ENCODE measurements at regions not wholly inside any gene's neighbourhood (a gene's known extent, or its start where the extent isn't known, plus 50 kb on each side); places are given as distances from the start of the nearest gene placed in this dataset.

DNA sequence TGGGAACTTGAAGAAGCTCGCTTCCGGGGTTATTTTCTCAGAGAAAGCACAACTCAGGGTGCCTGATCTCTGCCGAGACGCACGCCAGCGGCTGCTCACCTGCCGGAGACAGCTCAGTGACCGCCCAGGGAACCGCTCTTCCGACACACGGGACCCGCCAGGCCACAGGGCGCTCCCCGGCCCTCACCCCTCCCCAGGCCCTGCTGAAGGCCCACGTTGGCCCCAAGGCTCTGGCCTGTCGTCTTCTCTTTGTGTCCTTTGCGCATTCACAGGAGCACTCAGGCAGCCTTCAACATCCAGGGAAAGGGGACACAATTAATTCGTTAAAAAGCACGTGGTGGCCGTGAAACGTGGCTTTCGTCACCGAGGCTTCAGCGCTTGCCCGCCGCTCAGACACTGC, 276.3 kb upstream of the SALL3 start:
- DNase-seq (ENCODE audit: low spot score): no peak
- Mint-ChIP-seq H3K27ac (no peak overlapping the region), H3K36me3 (ENCODE audit: low read depth) (no peaks in the 10 kb centered on the region), H3K9me3 (peaks cover 18% of the 10 kb centered on the region), H3K4me3 (ENCODE audit: low read depth) (no peak overlapping the region), H3K27me3 (ENCODE audit: low read depth) (no peaks in the 10 kb centered on the region), H3K4me1 (ENCODE audit: low read depth) (no peaks in the 10 kb centered on the region)
- intact Hi-C loops (cut with micrococcal nuclease): no loop called here

DNA sequence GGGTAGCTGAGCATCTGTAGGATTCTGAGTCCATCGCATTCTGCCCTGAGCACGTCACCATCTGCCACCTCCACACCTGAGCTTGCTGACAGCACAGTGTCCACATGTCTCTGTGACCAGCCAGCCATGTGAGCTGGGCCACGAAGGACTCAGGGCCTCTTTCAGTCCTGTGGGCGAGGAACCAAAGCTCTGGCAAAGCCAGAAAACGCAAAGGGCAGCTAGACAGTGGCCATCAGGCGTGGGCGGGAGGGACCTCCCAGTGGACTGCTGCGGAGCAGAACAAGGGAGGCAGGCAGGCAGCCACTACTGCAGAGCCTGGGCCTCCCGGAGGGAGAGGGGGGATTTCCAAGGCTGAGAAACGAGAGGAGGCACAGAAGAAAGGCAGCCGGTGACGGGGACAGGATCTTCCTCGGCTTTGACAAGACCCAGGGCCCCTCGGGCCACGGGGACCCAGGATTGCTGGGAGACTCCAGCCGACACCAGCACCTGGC, 274.6 kb upstream of the SALL3 start:
- H3K27ac Mint-ChIP-seq: no peak overlapping the region
- peaks cover 27% of the 10 kb centered on the region for H3K9me3 Mint-ChIP-seq
- DNase-seq (ENCODE audit: low spot score): no peak
- H3K36me3 Mint-ChIP-seq (ENCODE audit: low read depth): no peaks in the 10 kb centered on the region
- H3K4me1 Mint-ChIP-seq (ENCODE audit: low read depth): no peaks in the 10 kb centered on the region
- no peak overlapping the region for H3K4me3 Mint-ChIP-seq (ENCODE audit: low read depth)
- H3K27me3 Mint-ChIP-seq (ENCODE audit: low read depth): no peaks in the 10 kb centered on the region
- intact Hi-C loops (cut with micrococcal nuclease): no loop called here

DNA sequence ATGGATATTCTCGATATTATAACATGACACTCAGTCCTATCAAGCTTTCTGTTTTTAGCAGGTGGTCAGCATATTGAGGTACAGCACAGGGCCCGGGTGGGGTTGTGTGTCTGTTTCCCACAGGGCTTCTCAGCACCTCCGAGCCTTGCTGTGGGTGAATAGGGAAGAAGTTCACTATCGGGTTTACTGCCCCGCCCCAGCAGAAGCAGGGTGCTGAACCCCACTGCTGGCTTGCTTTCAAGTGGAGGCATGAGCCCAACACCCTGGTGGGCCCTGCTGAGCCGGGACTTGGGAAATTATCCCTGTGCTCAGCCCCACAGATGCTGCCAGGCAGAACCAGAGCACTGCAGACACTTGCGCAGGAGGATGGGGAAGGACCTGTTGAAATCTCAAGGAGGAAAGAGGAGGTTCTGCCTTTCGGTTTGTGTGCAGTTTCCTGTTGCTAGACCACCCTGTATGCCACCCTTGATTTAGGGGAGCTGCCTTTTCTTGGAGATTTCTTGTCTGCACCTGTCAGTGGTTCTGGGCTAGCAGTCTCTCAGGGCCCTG, 270.3 kb upstream of the SALL3 start:
- Mint-ChIP-seq H3K27me3 (ENCODE audit: low read depth) (no peaks in the 10 kb centered on the region), H3K27ac (no peak overlapping the region), H3K4me1 (ENCODE audit: low read depth) (no peaks in the 10 kb centered on the region), H3K9me3 (peaks cover 20% of the 10 kb centered on the region), H3K4me3 (ENCODE audit: low read depth) (no peak overlapping the region), H3K36me3 (ENCODE audit: low read depth) (no peaks in the 10 kb centered on the region)
- no peak for DNase-seq (ENCODE audit: low spot score)
- intact Hi-C loops (cut with micrococcal nuclease): no loop called here

DNA sequence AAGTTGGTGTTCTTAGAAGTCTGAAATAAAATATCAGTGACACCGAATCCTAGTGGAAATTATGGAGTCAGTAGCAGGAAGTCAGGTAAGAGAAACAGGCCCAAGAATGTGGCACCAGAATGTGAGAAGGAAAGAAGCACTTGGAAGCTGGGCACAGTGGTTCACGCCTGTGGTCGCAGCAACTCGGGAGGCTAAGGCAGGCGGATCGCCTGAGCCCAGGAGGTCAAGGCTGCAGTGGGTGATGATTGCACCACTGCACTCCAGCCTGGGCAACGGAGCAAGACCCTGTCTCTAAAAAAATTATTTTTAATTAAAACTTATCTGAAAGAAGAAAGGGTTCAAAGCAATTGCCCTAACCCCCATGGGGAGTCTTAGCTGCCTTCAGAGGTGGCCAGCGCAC, 268.3 kb upstream of the SALL3 start:
- Mint-ChIP-seq H3K9me3 (peaks cover 16% of the 10 kb centered on the region), H3K4me1 (ENCODE audit: low read depth) (no peaks in the 10 kb centered on the region), H3K27me3 (ENCODE audit: low read depth) (no peaks in the 10 kb centered on the region), H3K36me3 (ENCODE audit: low read depth) (no peaks in the 10 kb centered on the region), H3K27ac (no peak overlapping the region), H3K4me3 (ENCODE audit: low read depth) (no peak overlapping the region)
- DNase-seq (ENCODE audit: low spot score): no peak
- intact Hi-C loops (cut with micrococcal nuclease): no loop called here

DNA sequence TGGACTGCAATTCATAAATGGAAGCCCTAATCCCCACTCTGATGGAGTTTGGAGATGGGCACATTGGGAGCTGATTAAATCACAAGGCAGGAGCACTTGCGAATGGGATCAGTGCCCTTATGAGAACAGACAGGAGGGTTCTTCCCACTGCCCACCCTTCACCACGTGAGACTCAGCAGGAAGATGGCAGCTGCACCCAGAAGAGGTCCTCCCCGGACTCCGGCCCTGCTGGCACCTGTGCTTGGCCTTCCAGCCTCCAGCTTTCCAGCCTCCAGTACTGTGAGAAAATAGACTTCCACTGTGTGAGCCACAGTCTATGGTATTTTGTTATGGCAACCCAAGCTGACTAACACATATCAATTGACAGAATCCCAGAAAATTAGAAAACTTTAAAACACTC, 267.6 kb upstream of the SALL3 start:
- Mint-ChIP-seq H3K27me3 (ENCODE audit: low read depth) (no peaks in the 10 kb centered on the region), H3K9me3 (peaks cover 16% of the 10 kb centered on the region), H3K36me3 (ENCODE audit: low read depth) (no peaks in the 10 kb centered on the region), H3K4me3 (ENCODE audit: low read depth) (no peak overlapping the region), H3K4me1 (ENCODE audit: low read depth) (no peaks in the 10 kb centered on the region), H3K27ac (no peak overlapping the region)
- intact Hi-C loops (cut with micrococcal nuclease): no loop called here
- no peak for DNase-seq (ENCODE audit: low spot score)

DNA sequence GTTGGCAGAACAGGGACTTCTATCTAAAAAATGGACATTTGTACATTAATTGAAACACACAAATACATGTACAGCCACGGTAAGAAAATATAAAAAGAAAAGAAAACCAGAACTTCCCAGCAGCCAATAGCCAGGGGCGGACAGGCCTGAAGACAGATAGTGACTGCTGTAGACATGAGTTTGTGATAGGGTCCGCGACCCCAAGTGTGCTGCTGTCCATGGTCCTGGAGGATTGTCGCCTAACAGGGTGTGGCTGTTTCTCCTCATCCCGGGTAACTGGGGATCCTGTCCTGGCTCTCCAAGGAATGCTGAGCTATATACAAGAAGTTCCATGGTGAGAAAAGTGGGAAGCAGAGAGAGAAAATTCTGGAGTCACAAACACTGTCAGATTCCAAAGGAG, 266.5 kb upstream of the SALL3 start:
- Mint-ChIP-seq H3K4me1 (ENCODE audit: low read depth) (no peaks in the 10 kb centered on the region), H3K4me3 (ENCODE audit: low read depth) (no peak overlapping the region), H3K9me3 (peaks cover 11% of the 10 kb centered on the region), H3K27ac (no peak overlapping the region), H3K27me3 (ENCODE audit: low read depth) (no peaks in the 10 kb centered on the region), H3K36me3 (ENCODE audit: low read depth) (no peaks in the 10 kb centered on the region)
- intact Hi-C loops (cut with micrococcal nuclease): no loop called here
- DNase-seq (ENCODE audit: low spot score): no peak

DNA sequence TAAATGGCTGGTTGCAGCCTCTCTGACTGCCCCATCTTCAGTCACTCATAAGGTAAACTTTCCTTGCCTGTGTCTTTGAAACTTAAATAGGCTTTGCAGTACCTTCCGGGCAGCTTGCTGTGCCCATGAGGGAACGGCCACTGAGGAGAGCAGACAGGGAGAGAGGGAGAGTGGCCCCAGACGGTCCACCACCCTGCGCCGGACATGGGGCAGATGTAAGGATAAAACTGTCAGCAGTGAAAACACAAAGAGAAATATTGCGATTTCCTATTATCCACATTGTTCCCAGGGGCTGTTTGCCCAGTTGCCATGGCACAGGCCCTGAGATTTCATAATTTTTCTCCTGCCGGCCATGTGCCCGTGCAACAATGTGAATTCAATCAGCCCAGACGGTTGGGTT, 265.9 kb upstream of the SALL3 start:
- H3K4me3 Mint-ChIP-seq (ENCODE audit: low read depth): no peak overlapping the region
- no peaks in the 10 kb centered on the region for H3K27me3 Mint-ChIP-seq (ENCODE audit: low read depth)
- intact Hi-C loops (cut with micrococcal nuclease): no loop called here
- H3K9me3 Mint-ChIP-seq: peaks cover 5% of the 10 kb centered on the region
- H3K27ac Mint-ChIP-seq: no peak overlapping the region
- no peak for DNase-seq (ENCODE audit: low spot score)
- no peaks in the 10 kb centered on the region for H3K36me3 Mint-ChIP-seq (ENCODE audit: low read depth)
- no peaks in the 10 kb centered on the region for H3K4me1 Mint-ChIP-seq (ENCODE audit: low read depth)

DNA sequence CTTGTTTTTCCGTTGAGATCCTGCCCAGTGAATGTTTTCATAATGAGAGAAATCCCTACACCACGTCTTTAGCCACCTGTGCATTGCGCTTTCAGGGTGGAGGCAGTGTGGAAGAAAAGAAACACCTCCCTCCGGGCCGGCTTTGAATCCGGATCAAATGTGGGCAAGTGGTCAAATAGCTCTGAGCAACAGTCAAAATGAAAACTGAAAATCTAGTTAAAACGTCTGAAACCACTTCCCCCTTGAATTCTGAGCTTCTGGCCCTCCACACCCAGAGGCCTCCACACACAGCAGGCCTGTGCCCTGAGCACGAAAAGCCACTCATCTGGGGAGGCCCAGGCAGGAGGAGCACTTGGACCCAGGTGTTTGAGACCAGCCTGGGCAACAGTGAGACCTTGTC, 263.6 kb upstream of the SALL3 start:
- no peak overlapping the region for H3K4me3 Mint-ChIP-seq (ENCODE audit: low read depth)

DNA sequence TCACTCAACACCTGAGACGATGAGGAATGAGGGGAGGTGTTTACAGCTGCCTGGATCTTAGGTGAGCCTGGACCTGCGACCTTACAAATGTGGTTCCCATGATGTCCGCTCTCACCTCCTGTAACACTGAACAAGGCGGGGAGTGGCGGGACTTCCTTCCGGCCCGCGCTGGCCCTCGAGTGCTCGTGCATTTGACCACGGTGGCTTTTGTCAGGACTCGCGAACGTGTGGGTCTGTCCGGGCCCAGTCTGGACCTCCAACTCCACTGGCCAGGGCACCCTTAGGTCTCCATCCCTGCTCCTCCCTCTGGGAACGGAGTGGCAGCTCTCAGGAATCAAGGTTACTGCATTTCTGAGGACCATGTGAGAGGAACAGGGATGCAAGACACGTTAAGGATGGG, 263.0 kb upstream of the SALL3 start:
- no peaks in the 10 kb centered on the region for H3K36me3 Mint-ChIP-seq (ENCODE audit: low read depth)
- DNase-seq (ENCODE audit: low spot score): no peak
- no peaks in the 10 kb centered on the region for H3K4me1 Mint-ChIP-seq (ENCODE audit: low read depth)
- H3K27me3 Mint-ChIP-seq (ENCODE audit: low read depth): peaks cover 2% of the 10 kb centered on the region
- H3K9me3 Mint-ChIP-seq: no peaks in the 10 kb centered on the region
- no peak overlapping the region for H3K4me3 Mint-ChIP-seq (ENCODE audit: low read depth)
- no peak overlapping the region for H3K27ac Mint-ChIP-seq
- intact Hi-C loops (cut with micrococcal nuclease): no loop called here

More for the DNA sequence above, 263.6 kb upstream of the SALL3 start:
- no peak for DNase-seq (ENCODE audit: low spot score)
- Mint-ChIP-seq H3K9me3 (no peaks in the 10 kb centered on the region), H3K27ac (no peak overlapping the region), H3K36me3 (ENCODE audit: low read depth) (no peaks in the 10 kb centered on the region), H3K27me3 (ENCODE audit: low read depth) (no peaks in the 10 kb centered on the region), H3K4me1 (ENCODE audit: low read depth) (no peaks in the 10 kb centered on the region)
- intact Hi-C loops (cut with micrococcal nuclease): no loop called here

DNA sequence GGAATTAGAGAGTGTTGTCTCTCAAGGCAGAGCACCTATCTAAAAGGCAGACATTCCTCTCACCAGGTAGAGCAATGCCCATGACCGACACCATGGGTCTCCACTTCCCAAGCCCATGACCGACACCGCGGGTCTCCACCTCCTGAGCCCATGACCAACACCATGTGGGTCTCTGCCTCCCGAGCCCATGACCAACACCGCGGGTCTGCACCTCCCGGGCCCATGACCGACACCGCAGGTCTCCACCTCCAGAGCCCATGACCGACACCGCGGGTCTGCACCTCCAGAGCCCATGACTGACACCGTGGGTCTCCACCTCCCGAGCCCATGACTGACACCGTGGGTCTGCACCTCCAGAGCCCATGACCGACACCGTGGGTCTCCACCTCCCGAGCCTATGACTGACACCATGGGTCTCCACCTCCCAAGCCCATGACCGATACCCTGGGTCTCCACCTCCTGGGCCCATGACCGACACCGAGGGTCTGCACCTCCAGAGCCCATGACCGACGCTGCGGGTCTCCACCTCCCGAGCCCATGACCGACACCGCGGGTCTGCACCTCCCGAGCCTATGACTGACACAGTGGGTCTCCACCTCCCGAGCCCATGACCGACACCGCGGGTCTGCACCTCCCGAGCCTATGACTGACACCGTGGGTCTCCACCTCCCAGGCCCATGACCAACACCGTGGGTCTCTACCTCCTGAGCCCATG, 262.4 kb upstream of the SALL3 start:
- no peak overlapping the region for H3K4me3 Mint-ChIP-seq (ENCODE audit: low read depth)
- no peaks in the 10 kb centered on the region for H3K4me1 Mint-ChIP-seq (ENCODE audit: low read depth)
- intact Hi-C loops (cut with micrococcal nuclease): no loop called here

DNA sequence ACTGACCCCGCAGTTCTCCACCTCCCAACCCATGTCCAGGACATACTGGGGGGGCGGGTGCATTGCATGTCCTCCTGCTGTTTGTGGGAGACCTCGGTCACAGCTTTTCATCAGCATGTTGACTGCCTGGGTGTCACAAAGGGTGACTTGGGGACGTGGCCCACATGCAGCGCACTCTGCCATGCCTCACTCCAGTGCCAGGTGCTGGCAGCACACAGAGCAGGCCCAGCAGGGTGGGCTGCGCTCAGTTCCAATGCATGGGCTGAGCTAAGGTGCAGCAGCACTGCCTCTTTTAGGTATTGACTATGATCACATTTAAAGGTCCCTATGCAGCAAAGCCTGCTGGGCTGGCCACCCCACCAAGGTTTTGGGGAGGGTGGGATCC, 261.9 kb upstream of the SALL3 start:
- Mint-ChIP-seq H3K4me3 (ENCODE audit: low read depth) (no peak overlapping the region), H3K27me3 (ENCODE audit: low read depth) (peaks cover 6% of the 10 kb centered on the region), H3K27ac (no peak overlapping the region), H3K36me3 (ENCODE audit: low read depth) (no peaks in the 10 kb centered on the region), H3K9me3 (no peaks in the 10 kb centered on the region), H3K4me1 (ENCODE audit: low read depth) (no peaks in the 10 kb centered on the region)
- intact Hi-C loops (cut with micrococcal nuclease): no loop called here
- no peak for DNase-seq (ENCODE audit: low spot score)

More for the DNA sequence above, 262.4 kb upstream of the SALL3 start:
- Mint-ChIP-seq H3K9me3 (no peaks in the 10 kb centered on the region), H3K27ac (no peak overlapping the region), H3K36me3 (ENCODE audit: low read depth) (no peaks in the 10 kb centered on the region), H3K27me3 (ENCODE audit: low read depth) (peaks cover 6% of the 10 kb centered on the region)
- no peak for DNase-seq (ENCODE audit: low spot score)

DNA sequence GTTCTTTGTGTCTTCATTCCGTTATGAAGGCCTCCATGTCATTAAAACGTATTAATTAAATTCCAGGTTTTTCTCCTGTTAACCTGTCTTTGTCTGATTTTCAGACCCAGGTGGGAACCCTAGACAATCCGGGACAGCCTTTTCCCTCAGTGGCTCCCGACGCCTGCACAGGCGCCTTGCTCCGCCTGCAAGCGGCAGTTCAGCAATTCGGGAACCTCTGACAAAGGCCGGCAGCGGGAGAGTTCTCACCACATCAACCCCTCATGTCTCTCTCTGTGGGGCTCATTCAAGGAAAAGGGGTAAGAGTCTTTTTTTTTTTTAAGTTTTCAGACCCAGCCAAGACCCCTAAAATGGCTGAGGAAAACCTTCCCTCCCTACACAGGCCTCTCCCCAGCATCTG, 259.8 kb upstream of the SALL3 start:
- no peak overlapping the region for H3K4me3 Mint-ChIP-seq (ENCODE audit: low read depth)
- no peaks in the 10 kb centered on the region for H3K36me3 Mint-ChIP-seq (ENCODE audit: low read depth)
- H3K27me3 Mint-ChIP-seq (ENCODE audit: low read depth): peaks cover 6% of the 10 kb centered on the region
- no peaks in the 10 kb centered on the region for H3K4me1 Mint-ChIP-seq (ENCODE audit: low read depth)
- H3K9me3 Mint-ChIP-seq: no peaks in the 10 kb centered on the region
- DNase-seq (ENCODE audit: low spot score): no peak
- intact Hi-C loops (cut with micrococcal nuclease): no loop called here
- H3K27ac Mint-ChIP-seq: no peak overlapping the region

DNA sequence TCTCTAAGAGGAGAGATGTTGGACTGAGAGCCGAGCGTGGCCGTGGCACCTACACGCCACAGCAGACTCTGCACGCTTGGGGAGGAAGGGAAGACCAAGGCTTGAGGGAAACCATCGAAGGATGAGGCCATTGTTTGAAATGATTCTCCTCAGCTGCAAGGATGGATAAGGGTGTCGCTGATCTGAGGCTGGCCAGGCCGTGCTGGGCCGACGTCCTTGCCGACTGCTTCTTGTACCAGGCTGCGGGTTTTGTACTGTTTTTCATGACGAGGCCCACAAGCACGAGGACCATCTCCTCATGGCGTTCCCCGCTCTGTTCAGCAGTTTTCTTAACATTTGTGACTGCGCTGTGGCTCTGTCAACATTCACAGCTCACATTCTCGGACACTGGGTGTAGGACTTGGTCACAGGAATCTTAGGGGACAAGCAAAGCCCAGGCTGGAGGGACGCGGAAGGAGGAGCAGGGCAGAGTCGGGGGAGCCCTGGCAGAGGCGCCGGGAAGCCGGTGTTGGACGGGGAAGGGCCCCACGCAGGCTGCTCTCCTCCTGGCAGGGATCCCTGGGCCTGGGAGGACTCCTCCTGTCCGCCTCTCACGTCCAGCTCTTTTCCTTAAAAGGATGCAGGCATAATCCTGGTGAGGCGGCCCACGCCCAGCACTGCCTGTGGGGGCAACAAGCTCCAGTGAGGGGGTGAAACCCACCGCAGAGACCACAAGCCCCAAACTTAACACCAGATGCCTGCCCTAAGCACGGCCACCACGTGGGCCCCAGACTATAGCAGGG, 259.0 kb upstream of the SALL3 start:
- intact Hi-C loops (cut with micrococcal nuclease): no loop called here
- Mint-ChIP-seq H3K27ac (no peak overlapping the region), H3K27me3 (ENCODE audit: low read depth) (peaks cover 6% of the 10 kb centered on the region)

More for the DNA sequence above, 259.0 kb upstream of the SALL3 start:
- Mint-ChIP-seq H3K4me3 (ENCODE audit: low read depth) (no peak overlapping the region), H3K4me1 (ENCODE audit: low read depth) (no peaks in the 10 kb centered on the region), H3K36me3 (ENCODE audit: low read depth) (no peaks in the 10 kb centered on the region), H3K9me3 (no peaks in the 10 kb centered on the region)
- DNase-seq (ENCODE audit: low spot score): no peak

Data from activated T-helper 2 cell treated with anti-CD3 and anti-CD28 coated beads, Interferon-gamma antibody, Interleukin-2, Interleukin-4, amounts not matched to agents 10 μg/mL and 5 μg/mL and 100 μg/mL, durations not matched to agents 14 hours and 24 hours and 36 hours (primary cell).